ENCODE measurements at regions not wholly inside any gene's neighbourhood (a gene's known extent, or its start where the extent isn't known, plus 50 kb on each side); places are given as distances from the start of the nearest gene placed in this dataset.

GRCh38 chrX:69238114-69238886 lies 73.0 kb upstream of the PJA1 start:
- H3K9me3 ChIP-seq, result no peaks in the 10 kb centered on the region
- no peaks in the 10 kb centered on the region for H3K27me3 ChIP-seq
- H3K4me1 ChIP-seq, result no peaks in the 10 kb centered on the region
- DNase-seq (peak; percentile 2 to 16), ATAC-seq (no peak)
- in situ Hi-C loops (cut with MboI; ENCODE audit: low sequenced_read_pairs in 4 of 4), result no loop called here
- TF ChIP-seq POLR2A (IDR thresholded peaks at IDR 0.05) (no peak), CTCF (IDR thresholded peaks at IDR 0.05 in 4 of 5, conservative IDR thresholded peaks at IDR 0.05 in 1 of 5) (no peak)
- H3K27ac ChIP-seq, result no peak overlapping the region
- no peak overlapping the region for H3K4me3 ChIP-seq
- intact Hi-C loops (cut with DNase I; ENCODE audit: low total_unique reads), result no loop called here
- H3K36me3 ChIP-seq, result no peaks in the 10 kb centered on the region

GRCh38 chrX:69237236-69237635 lies 72.0 kb upstream of the PJA1 start:
- Histone ChIP-seq H3K4me3 (no peak overlapping the region), H3K36me3 (no peaks in the 10 kb centered on the region), H3K27ac (no peak overlapping the region), H3K4me1 (no peaks in the 10 kb centered on the region), H3K9me3 (no peaks in the 10 kb centered on the region), H3K27me3 (no peaks in the 10 kb centered on the region)
- intact Hi-C loops (cut with DNase I; ENCODE audit: low total_unique reads), result no loop called here
- in situ Hi-C loops (cut with MboI; ENCODE audit: low sequenced_read_pairs in 4 of 4), result no loop called here
- DNase-seq, result no peak
- no peak for ATAC-seq
- TF ChIP-seq CTCF (IDR thresholded peaks at IDR 0.05 in 4 of 5, conservative IDR thresholded peaks at IDR 0.05 in 1 of 5) (no peak), POLR2A (IDR thresholded peaks at IDR 0.05) (no peak)

GRCh38 chrX:69236641-69237040 lies 71.4 kb upstream of the PJA1 start:
- Histone ChIP-seq H3K9me3 (no peaks in the 10 kb centered on the region), H3K4me3 (no peak overlapping the region), H3K4me1 (no peaks in the 10 kb centered on the region), H3K27me3 (no peaks in the 10 kb centered on the region), H3K36me3 (no peaks in the 10 kb centered on the region), H3K27ac (no peak overlapping the region)
- intact Hi-C loops (cut with DNase I; ENCODE audit: low total_unique reads), result no loop called here
- in situ Hi-C loops (cut with MboI; ENCODE audit: low sequenced_read_pairs in 4 of 4), result no loop called here
- TF ChIP-seq POLR2A (IDR thresholded peaks at IDR 0.05) (no peak), CTCF (IDR thresholded peaks at IDR 0.05 in 4 of 5, conservative IDR thresholded peaks at IDR 0.05 in 1 of 5) (no peak)
- no peak for DNase-seq
- ATAC-seq, result no peak

GRCh38 chrX:69234624-69235023 lies 69.4 kb upstream of the PJA1 start:
- no peaks in the 10 kb centered on the region for H3K27me3 ChIP-seq
- intact Hi-C loops (cut with DNase I; ENCODE audit: low total_unique reads) (no loop called here), in situ Hi-C loops (cut with MboI; ENCODE audit: low sequenced_read_pairs in 4 of 4) (no loop called here)
- TF ChIP-seq POLR2A (IDR thresholded peaks at IDR 0.05) (no peak), CTCF (IDR thresholded peaks at IDR 0.05 in 4 of 5, conservative IDR thresholded peaks at IDR 0.05 in 1 of 5) (no peak)
- H3K4me3 ChIP-seq, result no peak overlapping the region
- H3K27ac ChIP-seq, result no peak overlapping the region
- H3K36me3 ChIP-seq, result no peaks in the 10 kb centered on the region
- no peaks in the 10 kb centered on the region for H3K4me1 ChIP-seq
- DNase-seq (no peak), ATAC-seq (no peak)
- H3K9me3 ChIP-seq, result no peaks in the 10 kb centered on the region

- DNase-seq (no peak), ATAC-seq (no peak)
- Histone ChIP-seq H3K4me1 (no peaks in the 10 kb centered on the region), H3K9me3 (no peaks in the 10 kb centered on the region), H3K36me3 (no peaks in the 10 kb centered on the region), H3K4me3 (no peak overlapping the region), H3K27me3 (no peaks in the 10 kb centered on the region), H3K27ac (no peak overlapping the region)
- in situ Hi-C loops (cut with MboI; ENCODE audit: low sequenced_read_pairs in 4 of 4) (no loop called here), intact Hi-C loops (cut with DNase I; ENCODE audit: low total_unique reads) (no loop called here)
- no peak for TF ChIP-seq POLR2A (IDR thresholded peaks at IDR 0.05)
- no peak for TF ChIP-seq CTCF (IDR thresholded peaks at IDR 0.05 in 4 of 5, conservative IDR thresholded peaks at IDR 0.05 in 1 of 5)
Measured at GRCh38 chrX:69232945-69233344, 67.7 kb upstream of the PJA1 start.

Measured in gastrocnemius medialis (tissue), 4 donors.